ENCODE measurements at regions not wholly inside any gene's neighbourhood (a gene's known extent, or its start where the extent isn't known, plus 50 kb on each side); places are given as distances from the start of the nearest gene placed in this dataset.

DNA sequence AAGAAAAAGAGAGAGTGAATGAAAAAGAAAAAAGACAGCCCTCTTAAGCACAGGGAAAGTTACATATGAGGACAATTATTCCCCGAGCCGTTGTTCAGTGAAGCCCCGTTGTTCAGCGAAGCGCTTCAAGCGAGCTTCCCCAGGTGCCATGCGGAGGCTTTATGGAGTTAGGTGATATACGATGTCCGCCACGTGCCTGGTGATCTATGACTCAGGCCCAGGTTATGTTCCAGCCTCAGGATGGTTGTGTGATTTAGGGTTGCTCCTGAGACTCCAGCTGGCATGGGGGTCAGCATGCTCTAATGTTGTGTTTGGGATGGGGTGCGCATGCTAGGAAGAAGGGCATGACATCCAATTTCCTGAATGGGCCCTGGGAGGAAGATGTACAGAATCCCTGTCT is 365.6 kb downstream of the CDK5RAP2 start:
- Histone ChIP-seq H2BK120ac (ENCODE audit: insufficient read depth, low read length, poor library complexity) (no peak overlapping the region), H3K18ac (ENCODE audit: low read length) (no peak overlapping the region), H4K8ac (ENCODE audit: low read depth, low read length) (no peak overlapping the region), H3K4ac (ENCODE audit: low read depth, low read length) (no peak overlapping the region), H4K12ac (ENCODE audit: low read depth, low read length) (no peak overlapping the region), H3K27ac (ENCODE audit: low read depth, low read length) (no peak overlapping the region), H2BK12ac (ENCODE audit: low read length) (no peak overlapping the region), H3K4me1 (ENCODE audit: control insufficient read depth in 1 of 2, insufficient read depth in 2 of 2, low read length in 2 of 2) (no peaks in the 10 kb centered on the region), H3K4me3 (ENCODE audit: low read depth, low read length) (no peak overlapping the region), H3K9ac (ENCODE audit: low read length) (no peak overlapping the region), H3K9me3 (ENCODE audit: insufficient read depth, low read depth, low read length) (peaks cover 4% of the 10 kb centered on the region), H3K36me3 (ENCODE audit: control insufficient read depth in 1 of 2, insufficient read depth in 2 of 2, low read length in 2 of 2) (no peaks in the 10 kb centered on the region), H3K79me1 (ENCODE audit: low read length) (no peaks in the 10 kb centered on the region), H3K14ac (ENCODE audit: low read length) (no peak overlapping the region), H2BK5ac (ENCODE audit: low read depth, low read length, poor library complexity) (no peak overlapping the region), H3K4me2 (ENCODE audit: low read length) (no peak overlapping the region), H2AK5ac (ENCODE audit: low read length) (no peak overlapping the region), H4K91ac (ENCODE audit: low read depth, low read length) (no peak overlapping the region), H3K23ac (ENCODE audit: low read length) (no peak overlapping the region), H2AFZ (ENCODE audit: insufficient read depth, low read length, poor library complexity) (no peak overlapping the region), H3K79me2 (ENCODE audit: control insufficient read depth, insufficient read depth, low read length, poor library complexity) (no peaks in the 10 kb centered on the region), H3K27me3 (ENCODE audit: insufficient read depth, low read length) (no peaks in the 10 kb centered on the region)
- no peak for DNase-seq
- WGBS (ENCODE audit: extremely low coverage, insufficient coverage, insufficient read length), result no CpG with 5 or more reads among the region's 11 CpGs

DNA sequence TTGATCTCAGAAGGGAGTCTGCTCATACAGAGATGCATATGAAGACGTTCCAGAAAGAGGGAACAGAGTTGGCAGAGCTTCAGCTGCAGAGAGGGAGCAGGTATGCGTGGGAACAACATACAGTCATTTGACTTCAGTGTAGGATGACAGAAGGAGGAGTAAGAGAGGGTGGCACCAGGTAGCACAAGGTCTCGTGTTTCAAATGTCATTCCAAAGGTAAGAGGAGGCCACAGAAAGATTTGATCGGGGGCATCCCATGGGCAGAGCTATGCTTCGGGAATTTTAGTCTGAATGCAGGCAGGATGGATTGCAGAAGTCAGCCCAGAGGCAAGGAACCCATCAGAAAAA is 367.1 kb downstream of the CDK5RAP2 start:
- H3K79me1 ChIP-seq (ENCODE audit: low read length), result no peaks in the 10 kb centered on the region
- no peak overlapping the region for H4K91ac ChIP-seq (ENCODE audit: low read depth, low read length)
- H3K79me2 ChIP-seq (ENCODE audit: control insufficient read depth, insufficient read depth, low read length, poor library complexity), result no peaks in the 10 kb centered on the region
- no peak overlapping the region for H2BK12ac ChIP-seq (ENCODE audit: low read length)
- no peak overlapping the region for H3K23ac ChIP-seq (ENCODE audit: low read length)
- no peak overlapping the region for H3K18ac ChIP-seq (ENCODE audit: low read length)
- H3K9me3 ChIP-seq (ENCODE audit: insufficient read depth, low read depth, low read length), result peaks cover 4% of the 10 kb centered on the region
- no peak for DNase-seq
- H2BK120ac ChIP-seq (ENCODE audit: insufficient read depth, low read length, poor library complexity), result no peak overlapping the region
- no peak overlapping the region for H2AFZ ChIP-seq (ENCODE audit: insufficient read depth, low read length, poor library complexity)
- no peak overlapping the region for H4K12ac ChIP-seq (ENCODE audit: low read depth, low read length)
- H3K36me3 ChIP-seq (ENCODE audit: control insufficient read depth in 1 of 2, insufficient read depth in 2 of 2, low read length in 2 of 2), result no peaks in the 10 kb centered on the region
- H2BK5ac ChIP-seq (ENCODE audit: low read depth, low read length, poor library complexity), result no peak overlapping the region
- H3K4me1 ChIP-seq (ENCODE audit: control insufficient read depth in 1 of 2, insufficient read depth in 2 of 2, low read length in 2 of 2), result no peaks in the 10 kb centered on the region
- H4K8ac ChIP-seq (ENCODE audit: low read depth, low read length), result no peak overlapping the region
- no CpG with 5 or more reads among the region's 5 CpGs for WGBS (ENCODE audit: extremely low coverage, insufficient coverage, insufficient read length)
- H3K4me2 ChIP-seq (ENCODE audit: low read length), result no peak overlapping the region
- no peak overlapping the region for H3K4me3 ChIP-seq (ENCODE audit: low read depth, low read length)
- no peak overlapping the region for H3K4ac ChIP-seq (ENCODE audit: low read depth, low read length)
- no peak overlapping the region for H3K9ac ChIP-seq (ENCODE audit: low read length)
- H2AK5ac ChIP-seq (ENCODE audit: low read length), result no peak overlapping the region
- no peak overlapping the region for H3K27ac ChIP-seq (ENCODE audit: low read depth, low read length)
- H3K14ac ChIP-seq (ENCODE audit: low read length), result no peak overlapping the region
- no peaks in the 10 kb centered on the region for H3K27me3 ChIP-seq (ENCODE audit: insufficient read depth, low read length)

DNA sequence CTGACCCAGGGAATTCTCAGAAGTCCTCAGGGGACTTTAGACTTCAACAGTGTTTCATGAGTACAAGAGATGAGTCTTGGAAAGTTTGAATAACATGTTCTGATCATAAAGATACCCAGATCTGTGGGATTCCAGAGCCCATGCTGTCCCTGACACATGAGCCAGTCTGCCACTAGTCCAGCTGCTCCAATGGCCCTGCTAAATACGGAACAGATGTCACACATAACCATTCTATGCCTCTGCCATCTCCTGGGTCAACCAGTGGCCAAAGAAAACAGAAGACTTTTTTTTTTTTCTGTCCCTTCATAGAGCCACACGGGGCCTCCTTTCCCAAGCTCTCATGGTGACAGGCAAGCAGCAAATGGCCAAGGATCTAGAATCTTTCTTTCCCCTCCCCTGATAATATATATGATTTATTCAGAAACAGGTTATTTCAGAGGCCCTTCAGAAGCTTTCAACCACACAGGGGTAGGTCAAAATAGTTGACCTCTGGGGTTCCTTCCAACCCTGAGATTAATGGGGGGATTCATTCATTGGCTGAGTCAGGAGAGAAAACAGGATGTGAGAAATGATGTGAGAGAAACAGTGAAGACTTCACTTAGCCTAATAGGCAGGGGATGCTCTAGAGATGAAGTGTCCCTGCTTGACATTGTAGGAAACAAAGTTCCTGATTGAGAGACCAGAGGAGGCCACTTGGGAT is 367.7 kb downstream of the CDK5RAP2 start:
- H3K27me3 ChIP-seq (ENCODE audit: insufficient read depth, low read length), result no peaks in the 10 kb centered on the region
- WGBS (ENCODE audit: extremely low coverage, insufficient coverage, insufficient read length), result no CpG with 5 or more reads among the region's 2 CpGs
- no peak overlapping the region for H3K23ac ChIP-seq (ENCODE audit: low read length)

DNA sequence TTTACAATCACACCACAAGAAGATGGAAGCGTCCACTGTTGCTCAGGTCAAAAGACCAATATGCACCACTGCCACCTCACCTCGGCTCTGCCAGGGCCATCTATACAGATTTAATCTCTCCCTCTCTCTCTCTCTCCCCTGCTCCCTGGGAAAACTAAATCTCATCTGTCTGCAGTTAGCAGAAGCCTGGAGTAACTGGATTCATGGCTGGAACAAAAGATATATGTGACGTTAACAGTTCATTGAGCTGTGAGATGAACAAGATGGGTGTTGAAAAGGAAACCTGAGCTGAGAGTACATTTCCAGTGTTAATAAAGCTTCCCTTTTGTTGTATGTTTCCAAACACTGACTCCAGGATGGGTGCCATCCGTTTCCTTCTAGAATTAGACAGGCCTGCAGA is 369.7 kb downstream of the CDK5RAP2 start:
- no peak for DNase-seq
- Histone ChIP-seq H3K14ac (ENCODE audit: low read length) (no peak overlapping the region), H2AK5ac (ENCODE audit: low read length) (no peak overlapping the region), H3K18ac (ENCODE audit: low read length) (no peak overlapping the region), H3K36me3 (ENCODE audit: control insufficient read depth in 1 of 2, insufficient read depth in 2 of 2, low read length in 2 of 2) (no peaks in the 10 kb centered on the region), H3K27me3 (ENCODE audit: insufficient read depth, low read length) (no peaks in the 10 kb centered on the region), H2BK120ac (ENCODE audit: insufficient read depth, low read length, poor library complexity) (no peak overlapping the region), H4K12ac (ENCODE audit: low read depth, low read length) (no peak overlapping the region), H3K27ac (ENCODE audit: low read depth, low read length) (no peak overlapping the region), H3K4me1 (ENCODE audit: control insufficient read depth in 1 of 2, insufficient read depth in 2 of 2, low read length in 2 of 2) (no peaks in the 10 kb centered on the region), H3K4me2 (ENCODE audit: low read length) (no peak overlapping the region), H3K79me2 (ENCODE audit: control insufficient read depth, insufficient read depth, low read length, poor library complexity) (no peaks in the 10 kb centered on the region), H3K23ac (ENCODE audit: low read length) (no peak overlapping the region), H4K8ac (ENCODE audit: low read depth, low read length) (no peak overlapping the region), H4K91ac (ENCODE audit: low read depth, low read length) (no peak overlapping the region), H2BK5ac (ENCODE audit: low read depth, low read length, poor library complexity) (no peak overlapping the region), H2AFZ (ENCODE audit: insufficient read depth, low read length, poor library complexity) (no peak overlapping the region), H3K9ac (ENCODE audit: low read length) (no peak overlapping the region), H3K9me3 (ENCODE audit: insufficient read depth, low read depth, low read length) (peaks cover 2% of the 10 kb centered on the region), H3K4me3 (ENCODE audit: low read depth, low read length) (no peak overlapping the region), H2BK12ac (ENCODE audit: low read length) (no peak overlapping the region), H3K4ac (ENCODE audit: low read depth, low read length) (no peak overlapping the region), H3K79me1 (ENCODE audit: low read length) (no peaks in the 10 kb centered on the region)
- WGBS (ENCODE audit: extremely low coverage, insufficient coverage, insufficient read length), result no CpG with 5 or more reads among the region's 4 CpGs

More for the DNA sequence above, 367.7 kb downstream of the CDK5RAP2 start:
- no peaks in the 10 kb centered on the region for H3K36me3 ChIP-seq (ENCODE audit: control insufficient read depth in 1 of 2, insufficient read depth in 2 of 2, low read length in 2 of 2)
- H3K14ac ChIP-seq (ENCODE audit: low read length), result no peak overlapping the region
- no peak overlapping the region for H4K91ac ChIP-seq (ENCODE audit: low read depth, low read length)
- H3K4me3 ChIP-seq (ENCODE audit: low read depth, low read length), result no peak overlapping the region
- no peak overlapping the region for H3K9ac ChIP-seq (ENCODE audit: low read length)
- no peak overlapping the region for H4K12ac ChIP-seq (ENCODE audit: low read depth, low read length)
- H4K8ac ChIP-seq (ENCODE audit: low read depth, low read length), result no peak overlapping the region
- peaks cover 4% of the 10 kb centered on the region for H3K9me3 ChIP-seq (ENCODE audit: insufficient read depth, low read depth, low read length)
- no peaks in the 10 kb centered on the region for H3K79me2 ChIP-seq (ENCODE audit: control insufficient read depth, insufficient read depth, low read length, poor library complexity)
- H3K79me1 ChIP-seq (ENCODE audit: low read length), result no peaks in the 10 kb centered on the region
- H3K4me1 ChIP-seq (ENCODE audit: control insufficient read depth in 1 of 2, insufficient read depth in 2 of 2, low read length in 2 of 2), result no peaks in the 10 kb centered on the region
- no peak overlapping the region for H3K18ac ChIP-seq (ENCODE audit: low read length)
- H3K4ac ChIP-seq (ENCODE audit: low read depth, low read length), result no peak overlapping the region
- no peak overlapping the region for H2AK5ac ChIP-seq (ENCODE audit: low read length)
- H3K4me2 ChIP-seq (ENCODE audit: low read length), result no peak overlapping the region
- no peak overlapping the region for H2BK12ac ChIP-seq (ENCODE audit: low read length)
- no peak overlapping the region for H2BK120ac ChIP-seq (ENCODE audit: insufficient read depth, low read length, poor library complexity)
- no peak overlapping the region for H2AFZ ChIP-seq (ENCODE audit: insufficient read depth, low read length, poor library complexity)
- H2BK5ac ChIP-seq (ENCODE audit: low read depth, low read length, poor library complexity), result no peak overlapping the region
- H3K27ac ChIP-seq (ENCODE audit: low read depth, low read length), result no peak overlapping the region
- no peak for DNase-seq

Data from trophoblast cell (in vitro differentiated cells and primary cell).